Astrocyte of the cerebellum (primary cell): ENCODE measurements at regions not wholly inside any gene's neighbourhood (a gene's known extent, or its start where the extent isn't known, plus 50 kb on each side); places are given as distances from the start of the nearest gene placed in this dataset.

Experiments used
- DNase-seq: peaks from one replicate; pipeline ENCODE4 v3.0.0-alpha.2; 2011; ENCODE audit warnings: low read depth
- H3K4me3 ChIP-seq: 2 replicates; pipeline ENCODE4 v1.5.1; 2011; ENCODE audit warnings: mild to moderate bottlenecking, low read depth, low read length, moderate library complexity
- in situ Hi-C: cut with HindIII; loops from 2 replicates; pipeline ENCODE4 v1.10.0; 2017; ENCODE audit warnings: low sequenced_read_pairs
- TF ChIP-seq, protein P1 (sequence below): IDR thresholded peaks from 2 replicates; pipeline ENCODE4 v1.5.1; 2012; ENCODE audit warnings: low read length, low read depth, moderate library complexity, mild to moderate bottlenecking; ENCODE audit errors: missing control alignments

DNA sequence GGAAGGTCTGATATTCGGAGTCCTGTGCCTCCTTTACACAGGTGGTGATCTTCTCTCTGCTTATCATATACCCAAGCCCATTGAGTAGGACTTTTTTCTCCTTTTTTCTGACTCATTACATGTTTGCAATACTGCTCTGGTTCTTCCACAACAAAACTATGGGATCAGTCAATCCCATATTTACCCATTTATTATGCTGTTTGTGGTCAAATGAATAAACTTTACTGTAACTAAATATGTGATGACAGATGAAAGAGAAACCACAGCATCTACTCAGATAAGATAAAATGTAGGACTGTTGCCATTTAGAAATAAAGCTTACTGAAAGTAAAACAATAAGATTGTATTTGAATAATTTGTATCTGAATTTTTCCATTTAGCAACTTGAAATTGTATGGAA lies 958.7 kb upstream of the FAT3 start:
- H3K4me3 ChIP-seq = no peak overlapping the region
- TF ChIP-seq, protein P1, sequence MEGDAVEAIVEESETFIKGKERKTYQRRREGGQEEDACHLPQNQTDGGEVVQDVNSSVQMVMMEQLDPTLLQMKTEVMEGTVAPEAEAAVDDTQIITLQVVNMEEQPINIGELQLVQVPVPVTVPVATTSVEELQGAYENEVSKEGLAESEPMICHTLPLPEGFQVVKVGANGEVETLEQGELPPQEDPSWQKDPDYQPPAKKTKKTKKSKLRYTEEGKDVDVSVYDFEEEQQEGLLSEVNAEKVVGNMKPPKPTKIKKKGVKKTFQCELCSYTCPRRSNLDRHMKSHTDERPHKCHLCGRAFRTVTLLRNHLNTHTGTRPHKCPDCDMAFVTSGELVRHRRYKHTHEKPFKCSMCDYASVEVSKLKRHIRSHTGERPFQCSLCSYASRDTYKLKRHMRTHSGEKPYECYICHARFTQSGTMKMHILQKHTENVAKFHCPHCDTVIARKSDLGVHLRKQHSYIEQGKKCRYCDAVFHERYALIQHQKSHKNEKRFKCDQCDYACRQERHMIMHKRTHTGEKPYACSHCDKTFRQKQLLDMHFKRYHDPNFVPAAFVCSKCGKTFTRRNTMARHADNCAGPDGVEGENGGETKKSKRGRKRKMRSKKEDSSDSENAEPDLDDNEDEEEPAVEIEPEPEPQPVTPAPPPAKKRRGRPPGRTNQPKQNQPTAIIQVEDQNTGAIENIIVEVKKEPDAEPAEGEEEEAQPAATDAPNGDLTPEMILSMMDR = no peak
- DNase-seq = no peak
- in situ Hi-C loops = no loop called here

DNA sequence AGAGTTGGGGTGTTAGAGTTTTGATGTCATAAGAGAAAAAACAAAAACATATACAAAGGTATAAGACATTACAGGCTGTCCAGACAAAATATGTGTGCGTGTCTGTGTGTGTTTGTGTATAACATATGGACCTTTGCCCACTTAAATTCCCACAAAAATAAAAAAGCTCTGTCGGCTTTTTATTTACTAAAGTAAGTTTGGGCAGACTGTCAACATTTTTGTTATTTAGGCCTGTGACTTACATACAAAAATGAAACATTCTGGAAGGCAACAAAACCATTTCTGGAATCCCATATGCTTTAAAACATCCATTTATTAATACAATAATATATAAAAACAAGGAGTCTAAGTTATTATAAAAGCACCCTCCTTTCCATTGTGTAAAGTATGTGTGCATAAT lies 960.1 kb upstream of the FAT3 start:
- H3K4me3 ChIP-seq = no peak overlapping the region
- TF ChIP-seq, protein P1 = no peak
- no peak for DNase-seq
- in situ Hi-C loops = no loop called here

DNA sequence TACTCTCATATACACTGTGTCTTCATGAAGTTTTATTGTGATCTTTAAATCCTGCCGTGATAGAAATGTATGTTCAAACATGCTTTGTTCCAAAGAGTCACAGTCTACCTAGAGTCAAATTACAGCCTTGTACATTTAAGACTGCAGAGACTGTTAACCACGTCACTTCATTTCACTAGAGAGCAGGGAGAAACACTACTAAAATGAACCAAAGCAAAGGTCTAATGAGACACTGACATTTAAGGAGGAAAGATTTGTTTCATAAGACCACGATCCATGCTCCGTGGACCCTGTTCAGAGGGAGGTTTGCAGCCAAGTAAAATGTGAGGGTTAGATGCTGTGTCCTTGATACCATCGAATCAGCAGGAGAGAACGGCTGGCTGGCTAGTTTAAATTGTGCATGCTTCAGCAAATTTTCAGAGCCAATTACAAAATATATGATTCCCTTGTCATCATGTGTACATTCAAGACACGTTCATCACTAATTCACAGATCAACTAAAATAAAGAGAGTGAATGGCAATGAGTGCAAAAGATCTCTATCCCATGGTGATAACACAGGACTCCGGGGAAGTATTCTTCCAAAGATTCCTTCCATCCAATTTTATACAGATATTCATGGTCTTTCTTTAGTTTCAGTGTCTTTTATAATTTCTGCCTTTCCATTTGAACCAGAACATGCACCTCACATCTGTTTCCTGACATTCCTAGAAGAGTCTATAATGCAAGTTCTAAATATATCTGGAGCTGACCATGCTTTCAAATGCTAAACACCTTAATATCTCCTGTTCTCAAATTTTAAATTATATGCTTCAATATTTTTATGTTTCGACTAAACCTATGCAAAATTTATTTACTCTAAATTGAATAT lies 960.9 kb upstream of the FAT3 start:
- in situ Hi-C loops = no loop called here
- DNase-seq = no peak
- no peak overlapping the region for H3K4me3 ChIP-seq
- TF ChIP-seq, protein P1 = no peak

DNA sequence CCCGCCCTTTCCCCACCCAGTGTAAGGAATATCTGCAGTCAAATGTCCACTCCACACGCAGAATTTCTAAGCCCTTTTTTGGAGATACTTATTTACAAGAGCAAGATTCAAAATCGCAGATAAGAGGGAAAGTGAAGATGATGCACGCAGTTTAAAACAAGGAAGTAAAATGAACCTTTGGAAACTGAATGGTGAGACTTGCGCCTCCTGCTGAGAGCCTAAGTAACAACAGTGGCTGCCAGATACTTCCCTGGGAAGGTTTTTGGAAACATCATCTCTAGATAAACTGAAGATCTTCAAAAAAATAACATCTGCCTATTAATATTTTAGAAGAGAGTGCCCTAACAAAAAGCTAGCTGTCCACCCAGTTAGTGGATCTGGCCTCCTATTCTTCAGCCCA lies 963.1 kb upstream of the FAT3 start:
- DNase-seq = no peak
- no peak overlapping the region for H3K4me3 ChIP-seq
- in situ Hi-C loops = no loop called here
- TF ChIP-seq, protein P1 = no peak

DNA sequence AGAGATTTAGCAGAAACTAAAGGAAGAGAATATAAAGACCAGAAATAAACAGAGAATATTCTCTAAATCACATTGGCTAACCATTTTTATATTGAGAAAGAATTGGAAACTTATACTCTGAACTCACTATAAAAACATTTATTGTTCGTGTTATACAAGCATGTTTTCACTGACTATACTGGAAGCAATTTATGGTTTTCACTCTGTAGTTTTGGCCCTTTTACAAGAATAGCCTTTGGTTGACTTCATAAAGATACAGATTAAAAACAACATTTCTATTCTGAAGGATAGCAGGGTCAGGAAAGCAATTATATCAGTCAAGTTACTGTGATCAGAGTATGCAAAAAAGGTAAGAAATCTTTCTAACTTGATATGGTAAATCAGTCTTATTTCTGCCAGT lies 965.7 kb upstream of the FAT3 start:
- in situ Hi-C loops = no loop called here
- no peak overlapping the region for H3K4me3 ChIP-seq
- TF ChIP-seq, protein P1 = no peak
- DNase-seq = no peak

DNA sequence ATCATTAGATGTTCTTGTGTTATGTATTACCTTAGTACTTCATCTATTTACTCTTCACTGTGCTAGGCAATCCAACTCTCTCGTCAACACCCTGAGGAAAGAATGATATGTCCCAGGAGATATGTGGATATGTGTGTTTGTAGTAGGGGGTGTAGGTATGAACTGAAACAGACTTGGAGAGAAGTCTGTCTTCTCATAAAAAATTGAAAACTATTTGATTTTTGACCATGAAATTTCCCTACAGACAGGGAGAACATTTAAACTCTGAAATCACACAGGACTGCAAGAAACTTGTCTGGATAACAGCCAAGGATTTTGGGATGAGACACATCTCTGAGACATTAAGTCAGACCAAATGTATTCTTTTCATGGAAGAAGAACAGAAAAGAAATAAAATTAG lies 967.0 kb upstream of the FAT3 start:
- in situ Hi-C loops = no loop called here
- TF ChIP-seq, protein P1 = no peak
- DNase-seq = no peak
- H3K4me3 ChIP-seq = no peak overlapping the region
